Uterus (tissue), 2 donors: ENCODE measurements at regions not wholly inside any gene's neighbourhood (a gene's known extent, or its start where the extent isn't known, plus 50 kb on each side); places are given as distances from the start of the nearest gene placed in this dataset.

ENCODE experiments used
- CTCF ChIP-seq, 4 experiments: fragments of 200-600 bp in 2 of 4; fragments of 450-650 bp in 2 of 4; sonication (generic) in 2 of 4; IDR thresholded peaks; one replicate each; pipeline ENCODE4 v1.5.1; 2016 to 2019; ENCODE audit warnings: antibody characterized with exemption in 4 of 4, mild to moderate bottlenecking in 2 of 4, moderate library complexity in 1 of 4
- POLR2A ChIP-seq, 2 donors: fragments of 450-650 bp; IDR thresholded peaks; one replicate each; pipeline ENCODE4 v1.6.1; 2016; ENCODE audit warnings: antibody characterized with exemption in 2 of 2, mild to moderate bottlenecking in 1 of 2, moderate library complexity in 1 of 2

DNA sequence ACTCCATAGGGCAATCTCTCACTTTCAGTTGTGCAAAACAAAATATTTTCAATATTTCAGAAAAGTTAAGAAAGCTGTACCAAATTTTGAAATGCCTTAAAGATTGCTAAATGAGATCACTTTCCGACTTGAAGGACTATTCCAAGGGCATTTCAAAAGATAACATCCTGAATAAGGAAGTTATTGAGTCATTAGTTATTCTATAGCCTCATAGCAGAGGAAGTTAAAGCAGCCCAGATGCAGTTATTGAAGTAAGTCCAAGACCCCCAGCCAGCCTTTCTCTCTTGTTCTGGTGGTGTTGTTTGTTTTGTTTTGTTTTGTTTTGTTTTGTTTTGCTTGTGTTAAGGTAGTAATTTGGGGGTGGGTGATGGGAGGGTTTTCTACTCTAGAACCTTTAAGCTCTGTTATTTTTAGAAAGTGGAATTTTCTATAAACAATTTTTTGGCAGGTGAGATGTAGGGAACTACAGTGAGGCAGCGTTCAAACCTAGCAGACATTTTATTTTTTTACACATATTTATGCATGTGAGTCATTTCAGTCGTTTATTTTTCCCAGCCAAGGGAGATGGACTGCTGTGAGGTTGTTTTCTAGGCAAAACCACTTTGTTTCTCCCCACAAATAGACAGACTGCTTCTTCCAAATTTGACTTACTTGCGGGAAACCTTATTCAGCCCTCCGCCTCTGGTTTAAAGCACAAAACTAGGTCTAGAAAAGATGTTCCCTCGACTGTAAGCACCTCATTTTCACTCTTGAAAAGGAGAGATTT lies 216.3 kb upstream of the ARPP21 start:
- TF ChIP-seq CTCF (IDR thresholded peaks at IDR 0.05) (no peak), POLR2A (IDR thresholded peaks at IDR 0.05) (no peak)
